Trophoblast cell (in vitro differentiated cells and primary cell): ENCODE measurements at regions not wholly inside any gene's neighbourhood (a gene's known extent, or its start where the extent isn't known, plus 50 kb on each side); places are given as distances from the start of the nearest gene placed in this dataset.

Source experiments
- DNase-seq, 2 donors: peaks; one replicate each; pipeline ENCODE4 v3.0.0-alpha.2; 2016
- H2AFZ ChIP-seq: 2 replicates; pipeline ENCODE4 v1.6.1; 2013; ENCODE audit warnings: low read length, moderate library complexity, mild to moderate bottlenecking; ENCODE audit not compliant: insufficient read depth, poor library complexity
- H2AK5ac ChIP-seq: 2 replicates; pipeline ENCODE4 v1.6.1; 2013; ENCODE audit warnings: mild to moderate bottlenecking, low read length
- H2BK120ac ChIP-seq: 2 replicates; pipeline ENCODE4 v1.6.1; 2013; ENCODE audit warnings: low read length, mild to moderate bottlenecking, moderate library complexity; ENCODE audit not compliant: insufficient read depth, poor library complexity
- H2BK12ac ChIP-seq: 2 replicates; pipeline ENCODE4 v1.6.1; 2013; ENCODE audit warnings: mild to moderate bottlenecking, low read length, moderate library complexity
- H2BK5ac ChIP-seq: 2 replicates; pipeline ENCODE4 v1.6.1; 2013; ENCODE audit warnings: low read length, low read depth, moderate library complexity, mild to moderate bottlenecking; ENCODE audit not compliant: poor library complexity
- H3K14ac ChIP-seq: 2 replicates; pipeline ENCODE4 v1.6.1; 2013; ENCODE audit warnings: mild to moderate bottlenecking, low read length
- H3K18ac ChIP-seq: 2 replicates; pipeline ENCODE4 v1.6.1; 2013; ENCODE audit warnings: mild to moderate bottlenecking, low read length
- H3K23ac ChIP-seq: 2 replicates; pipeline ENCODE4 v1.6.1; 2013; ENCODE audit warnings: low read length
- H3K27ac ChIP-seq: 2 replicates; pipeline ENCODE4 v1.5.1; 2013; ENCODE audit warnings: low read depth, mild to moderate bottlenecking, inconsistent platforms, low read length, moderate library complexity
- H3K27me3 ChIP-seq: 2 replicates; pipeline ENCODE4 v1.6.1; 2013; ENCODE audit warnings: inconsistent platforms, mild to moderate bottlenecking, low read length, moderate library complexity; ENCODE audit not compliant: insufficient read depth
- H3K36me3 ChIP-seq, 2 experiments: 1 replicate in 1 of 2; 2 replicates in 1 of 2; pipeline ENCODE4 v1.6.1; 2013; ENCODE audit warnings: low read length in 2 of 2, mild to moderate bottlenecking in 2 of 2, moderate library complexity in 1 of 2; ENCODE audit not compliant: insufficient read depth in 2 of 2, control insufficient read depth in 1 of 2
- H3K4ac ChIP-seq: 2 replicates; pipeline ENCODE4 v1.6.1; 2013; ENCODE audit warnings: low read depth, mild to moderate bottlenecking, low read length, moderate library complexity
- H3K4me1 ChIP-seq, 2 experiments: 1 replicate in 1 of 2; 2 replicates in 1 of 2; pipeline ENCODE4 v1.6.1; 2013; ENCODE audit warnings: low read length in 2 of 2, mild to moderate bottlenecking in 2 of 2, moderate library complexity in 1 of 2; ENCODE audit not compliant: insufficient read depth in 2 of 2, control insufficient read depth in 1 of 2
- H3K4me2 ChIP-seq: 2 replicates; pipeline ENCODE4 v1.6.1; 2013; ENCODE audit warnings: inconsistent platforms, mild to moderate bottlenecking, low read length, moderate library complexity
- H3K4me3 ChIP-seq: 2 replicates; pipeline ENCODE4 v1.5.1; 2013; ENCODE audit warnings: mild to moderate bottlenecking, low read depth, low read length, inconsistent platforms
- H3K79me1 ChIP-seq: one replicate; pipeline ENCODE4 v1.6.1; 2013; ENCODE audit warnings: low read length
- H3K79me2 ChIP-seq: 2 replicates; pipeline ENCODE4 v1.6.1; 2013; ENCODE audit warnings: low read length, mild to moderate bottlenecking; ENCODE audit not compliant: control insufficient read depth, insufficient read depth, poor library complexity
- H3K9ac ChIP-seq: 2 replicates; pipeline ENCODE4 v1.6.1; 2013; ENCODE audit warnings: mild to moderate bottlenecking, low read length
- H3K9me3 ChIP-seq: 2 replicates; pipeline ENCODE4 v1.6.1; 2013; ENCODE audit warnings: low read depth, mild to moderate bottlenecking, control low read depth, inconsistent platforms, low read length; ENCODE audit not compliant: insufficient read depth
- H4K12ac ChIP-seq: 2 replicates; pipeline ENCODE4 v1.6.1; 2013; ENCODE audit warnings: low read depth, mild to moderate bottlenecking, low read length, moderate library complexity
- H4K8ac ChIP-seq: 2 replicates; pipeline ENCODE4 v1.6.1; 2013; ENCODE audit warnings: low read depth, mild to moderate bottlenecking, low read length, moderate library complexity
- H4K91ac ChIP-seq: one replicate; pipeline ENCODE4 v1.6.1; 2013; ENCODE audit warnings: low read depth, mild to moderate bottlenecking, low read length, moderate library complexity
- WGBS: extraction: QIAGEN DNeasy Blood & Tissue Kit; methylation state at CpG from one replicate; pipeline ENCODE4 v1.1.7; 2013; ENCODE audit warnings: missing lambda C conversion rate; ENCODE audit not compliant: insufficient read length, insufficient coverage; ENCODE audit errors: extremely low coverage; 5-methylcytosine and 5-hydroxymethylcytosine counted together

DNA sequence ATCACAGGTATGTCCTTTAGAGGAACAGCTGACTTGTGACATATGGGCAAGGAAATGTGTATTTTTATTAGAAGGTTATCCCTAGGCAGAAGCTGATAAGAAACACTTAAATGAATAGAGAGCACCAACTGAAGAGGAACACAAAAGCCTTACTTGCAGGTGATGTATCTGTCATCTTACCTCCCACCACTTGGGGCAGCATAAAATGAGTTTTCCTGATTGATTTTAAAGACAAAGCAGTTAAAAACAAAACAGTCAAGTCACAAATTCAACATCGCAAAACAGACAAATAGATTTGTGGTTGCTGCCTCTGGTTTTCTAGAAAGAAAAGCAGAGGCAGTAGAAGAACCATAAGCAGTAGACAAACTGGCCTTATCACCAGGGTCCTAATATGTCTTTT is 302.4 kb upstream of the ZNF462 start:
- no peak overlapping the region for H4K91ac ChIP-seq
- WGBS = no CpG with 5 or more reads among the region's 1 CpG
- no peak overlapping the region for H3K4me2 ChIP-seq
- H3K18ac ChIP-seq = no peak overlapping the region
- no peak for DNase-seq
- H4K12ac ChIP-seq = no peak overlapping the region
- H3K79me2 ChIP-seq = no peaks in the 10 kb centered on the region
- H3K14ac ChIP-seq = no peak overlapping the region
- H3K4me1 ChIP-seq = peaks cover 4 to 7% of the 10 kb centered on the region in 2 experiments
- no peak overlapping the region for H3K4me3 ChIP-seq
- H2AK5ac ChIP-seq = no peak overlapping the region
- H3K23ac ChIP-seq = no peak overlapping the region
- no peak overlapping the region for H2BK12ac ChIP-seq
- H3K27ac ChIP-seq = no peak overlapping the region
- peaks cover 10% of the 10 kb centered on the region for H3K79me1 ChIP-seq
- H2BK120ac ChIP-seq = no peak overlapping the region
- H2BK5ac ChIP-seq = no peak overlapping the region
- no peak overlapping the region for H2AFZ ChIP-seq
- H3K9ac ChIP-seq = no peak overlapping the region
- H4K8ac ChIP-seq = no peak overlapping the region
- H3K9me3 ChIP-seq = no peaks in the 10 kb centered on the region
- no peak overlapping the region for H3K4ac ChIP-seq
- H3K27me3 ChIP-seq = no peaks in the 10 kb centered on the region
- H3K36me3 ChIP-seq = no peaks in the 10 kb centered on the region

DNA sequence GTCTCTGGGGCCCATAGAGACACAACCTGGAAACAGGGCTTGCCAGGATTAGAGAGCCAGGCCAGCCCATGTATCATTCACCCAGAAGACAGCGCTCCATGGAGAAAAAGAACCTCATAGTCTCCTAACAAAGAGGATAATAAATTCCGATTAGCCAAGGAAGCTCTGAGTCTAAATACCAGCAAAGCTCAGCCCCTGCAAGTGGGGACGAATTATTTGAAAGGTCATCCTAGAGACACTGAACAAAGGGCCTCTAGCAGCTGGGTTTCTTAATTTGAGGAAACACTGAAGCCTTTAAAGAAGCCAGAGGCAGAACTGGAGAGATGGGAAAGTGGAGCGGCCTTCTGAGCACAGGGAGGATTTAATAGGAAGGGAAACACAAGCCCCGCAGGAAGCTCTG is 287.1 kb upstream of the ZNF462 start:
- Histone ChIP-seq H3K4me1 (peaks cover 9 to 12% of the 10 kb centered on the region in 2 experiments), H3K36me3 (no peaks in the 10 kb centered on the region), H3K9ac (no peak overlapping the region), H2BK5ac (peak overlapping the region; percentile 88), H3K14ac (peak overlapping the region; percentile 13), H2BK120ac (peak overlapping the region; percentile 98), H4K8ac (peak overlapping the region; percentile 22), H3K4me3 (no peak overlapping the region), H3K27ac (peak overlapping the region; percentile 53), H3K9me3 (no peaks in the 10 kb centered on the region), H3K79me1 (peaks cover 9% of the 10 kb centered on the region), H2BK12ac (peak overlapping the region; percentile 94), H3K79me2 (peaks cover 2% of the 10 kb centered on the region), H3K18ac (peak overlapping the region; percentile 43), H3K23ac (no peak overlapping the region), H3K27me3 (no peaks in the 10 kb centered on the region), H4K91ac (peak overlapping the region; percentile 84), H4K12ac (no peak overlapping the region), H3K4ac (no peak overlapping the region), H2AFZ (no peak overlapping the region), H3K4me2 (no peak overlapping the region), H2AK5ac (peak overlapping the region; percentile 47)
- DNase-seq = no peak
- WGBS = no CpG with 5 or more reads among the region's 5 CpGs

DNA sequence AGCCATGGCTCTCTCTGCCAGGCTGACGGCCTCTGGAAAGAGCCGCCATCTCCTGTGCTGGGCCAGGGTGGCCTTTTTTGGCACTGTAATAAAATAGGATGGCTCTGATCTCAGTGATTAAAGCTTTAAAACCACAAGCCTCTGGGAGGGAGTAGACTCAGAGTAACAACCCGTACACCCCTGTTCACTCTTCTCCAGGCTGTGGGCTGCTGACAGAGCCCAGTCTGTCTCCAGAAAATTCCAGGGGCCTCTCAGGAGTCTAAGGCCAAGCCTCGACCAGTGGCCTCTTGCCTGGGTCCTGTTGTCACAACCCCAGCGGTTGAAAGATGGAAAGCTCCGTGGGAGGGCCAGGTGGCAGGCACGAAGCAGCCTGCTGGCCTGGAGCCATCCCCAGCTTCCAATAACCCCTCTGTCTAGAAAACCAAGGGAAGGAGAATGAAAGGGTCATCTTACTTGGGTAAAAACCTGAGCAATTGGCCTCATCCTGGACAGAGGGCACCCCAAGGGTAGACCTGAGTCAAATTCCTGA is 286.7 kb upstream of the ZNF462 start:
- H2BK120ac ChIP-seq = peak overlapping the region; percentile 98
- H3K4me2 ChIP-seq = no peak overlapping the region
- WGBS = no CpG with 5 or more reads among the region's 7 CpGs
- peak overlapping the region; percentile 53 for H3K27ac ChIP-seq
- H3K23ac ChIP-seq = no peak overlapping the region
- H3K18ac ChIP-seq = peak overlapping the region; percentile 76
- peak overlapping the region; percentile 88 for H4K8ac ChIP-seq
- H2BK5ac ChIP-seq = peak overlapping the region; percentile 88
- no peaks in the 10 kb centered on the region for H3K36me3 ChIP-seq
- H3K27me3 ChIP-seq = no peaks in the 10 kb centered on the region
- no peak overlapping the region for H3K9ac ChIP-seq
- H3K4me3 ChIP-seq = no peak overlapping the region
- peak overlapping the region; percentile 94 for H2BK12ac ChIP-seq
- H4K12ac ChIP-seq = peak overlapping the region; percentile 60
- peak overlapping the region; percentile 85 for H3K4ac ChIP-seq
- H3K14ac ChIP-seq = peak overlapping the region; percentile 95
- H4K91ac ChIP-seq = peak overlapping the region; percentile 84
- DNase-seq = no peak
- H3K4me1 ChIP-seq = peaks cover 9 to 12% of the 10 kb centered on the region in 2 experiments
- H3K79me2 ChIP-seq = peaks cover 2% of the 10 kb centered on the region
- no peaks in the 10 kb centered on the region for H3K9me3 ChIP-seq
- H2AFZ ChIP-seq = no peak overlapping the region
- peaks cover 9% of the 10 kb centered on the region for H3K79me1 ChIP-seq
- peak overlapping the region; percentile 92 for H2AK5ac ChIP-seq

DNA sequence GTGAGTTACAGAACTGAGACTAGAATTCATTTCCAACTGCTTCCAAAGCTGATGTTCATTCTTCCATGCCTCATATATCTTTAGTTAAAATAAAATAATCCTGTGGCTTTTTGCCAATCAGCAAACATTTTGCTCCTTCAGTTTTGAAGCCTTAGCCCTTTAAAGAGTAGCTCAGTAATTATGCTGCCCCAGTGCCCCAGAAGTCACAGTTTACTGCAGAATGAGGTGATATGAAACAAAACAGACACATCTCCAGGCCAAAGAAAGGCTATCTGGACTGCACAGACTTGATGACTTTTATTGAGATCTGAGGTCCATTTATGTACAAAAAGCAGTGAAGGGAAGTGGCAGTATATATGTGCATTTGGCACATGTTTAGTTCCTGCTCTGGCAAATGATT is 285.8 kb upstream of the ZNF462 start:
- Histone ChIP-seq H3K79me1 (peaks cover 9% of the 10 kb centered on the region), H3K23ac (no peak overlapping the region), H4K91ac (no peak overlapping the region), H3K14ac (no peak overlapping the region), H3K18ac (no peak overlapping the region), H3K36me3 (no peaks in the 10 kb centered on the region), H3K9ac (no peak overlapping the region), H2AK5ac (no peak overlapping the region), H4K8ac (no peak overlapping the region), H3K4ac (no peak overlapping the region), H2BK5ac (no peak overlapping the region), H3K27ac (no peak overlapping the region), H3K9me3 (no peaks in the 10 kb centered on the region), H2BK12ac (no peak overlapping the region), H4K12ac (no peak overlapping the region), H2AFZ (no peak overlapping the region), H3K4me3 (no peak overlapping the region), H3K4me1 (peaks cover 9 to 12% of the 10 kb centered on the region in 2 experiments), H3K4me2 (no peak overlapping the region), H2BK120ac (no peak overlapping the region), H3K27me3 (no peaks in the 10 kb centered on the region), H3K79me2 (peaks cover 2% of the 10 kb centered on the region)
- DNase-seq = no peak
